A549 (cell line): ENCODE measurements at regions not wholly inside any gene's neighbourhood (a gene's known extent, or its start where the extent isn't known, plus 50 kb on each side); places are given as distances from the start of the nearest gene placed in this dataset.

Source experiments
- ATAC-seq, 2 experiments: fragments of 200-7000 bp in 1 of 2; fragments of >200 bp in 1 of 2; cut with Nextera tagmentation in 1 of 2; cut with Tn5 transposase in 1 of 2; 3 replicates each; pipeline versions ENCODE4 v1.8.0 to v1.9.1; 2018 to 2020; ENCODE audit warnings: mild to moderate bottlenecking in 1 of 2, moderate library complexity in 1 of 2
- CTCF ChIA-PET: fragments of 300-600 bp; sonication (Branson Sonifier 250); formaldehyde crosslinking; extraction: SDS; loops from one replicate; lab custom pipeline; 2021; ENCODE audit warnings: antibody characterized with exemption, inconsistent platforms; lab: Yijun Ruan, JAX
- POLR2A ChIA-PET: fragments of 350-600 bp; formaldehyde crosslinking; extraction: SDS; loops from one replicate; lab custom pipeline; 2021; ENCODE audit warnings: antibody characterized with exemption, inconsistent platforms; lab: Yijun Ruan, JAX
- DNase-seq, 2 experiments: peaks; one replicate each; pipeline versions ENCODE4 v3.0.0 to v3.0.0-alpha.2; 2011 to 2016; ENCODE audit warnings: low read depth in 1 of 2, low spot score in 1 of 2
- FAIRE-seq: peaks from 2 replicates; lab custom pipeline; 2011; peaks lifted over from hg19 to GRCh38; lab: Jason Lieb, UNC
- H3K27ac ChIP-seq, 2 experiments: fragments of >200 bp; sonication (Bioruptor Twin); formaldehyde crosslinking; 3 replicates each; pipeline ENCODE4 v1.5.1; 2016 to 2017
- H3K4me1 ChIP-seq: fragments of >200 bp; sonication (Bioruptor Twin); formaldehyde crosslinking; 3 replicates; pipeline ENCODE4 v1.6.1; 2016
- H3K4me2 ChIP-seq: fragments of >200 bp; sonication (Bioruptor Twin); formaldehyde crosslinking; 3 replicates; pipeline ENCODE4 v1.6.1; 2016
- H3K4me3 ChIP-seq: fragments of >200 bp; sonication (Bioruptor Twin); formaldehyde crosslinking; 3 replicates; pipeline ENCODE4 v1.5.1; 2016
- H3K9me3 ChIP-seq: fragments of >200 bp; sonication (Bioruptor Twin); formaldehyde crosslinking; 3 replicates; pipeline ENCODE4 v1.6.1; 2016
- CBX2 ChIP-seq: fragments of 200-600 bp; sonication (generic); IDR thresholded peaks from 2 replicates; pipeline ENCODE4 v1.6.1; 2016; ENCODE audit warnings: low read depth, mild to moderate bottlenecking, borderline replicate concordance
- EP300 ChIP-seq, 2 experiments: fragments of >200 bp; sonication (Bioruptor Twin); formaldehyde crosslinking; IDR thresholded peaks; 2 replicates in 1 of 2; 3 replicates in 1 of 2; pipeline ENCODE4 v1.6.1; 2016 to 2017
- FOSL2 ChIP-seq, 2 experiments: fragments of 450-650 bp in 1 of 2; fragments of >200 bp in 1 of 2; sonication (Bioruptor Twin) in 1 of 2; formaldehyde crosslinking; IDR thresholded peaks; 2 replicates each; pipeline versions ENCODE4 v1.5.0 to v1.6.1; 2016 to 2020; ENCODE audit warnings: mild to moderate bottlenecking in 1 of 2, moderate library complexity in 1 of 2
- HES2 ChIP-seq: fragments of >200 bp; sonication (Bioruptor Twin); formaldehyde crosslinking; IDR thresholded peaks from 2 replicates; pipeline ENCODE4 v1.6.1; 2016
- HOXB5 ChIP-seq: fragments of 250-450 bp; sonication (Bioruptor Pico); IDR thresholded peaks from 2 replicates; pipeline ENCODE4 v1.5.0; 2020; ENCODE audit warnings: mild to moderate bottlenecking, moderate library complexity
- JUN ChIP-seq, 2 experiments: fragments of >200 bp; sonication (Bioruptor Twin); formaldehyde crosslinking; IDR thresholded peaks; 2 replicates in 1 of 2; 3 replicates in 1 of 2; pipeline ENCODE4 v1.6.1; 2016 to 2017
- KDM1A ChIP-seq: fragments of 200-600 bp; sonication (generic); IDR thresholded peaks from 2 replicates; pipeline ENCODE4 v1.6.1; 2016; ENCODE audit warnings: low read depth, mild to moderate bottlenecking
- MAFK ChIP-seq: fragments of 450-650 bp; IDR thresholded peaks from 2 replicates; pipeline ENCODE4 v1.6.1; 2014; ENCODE audit not compliant: partially characterized antibody
- NR3C1 ChIP-seq: fragments of >200 bp; sonication (Bioruptor Twin); formaldehyde crosslinking; IDR thresholded peaks from 3 replicates; pipeline ENCODE4 v1.6.1; 2017
- RARB ChIP-seq: fragments of 250-450 bp; sonication (Bioruptor Pico); IDR thresholded peaks from 2 replicates; pipeline ENCODE4 v1.8.0; 2021; ENCODE audit warnings: mild to moderate bottlenecking, moderate library complexity
- RCOR1 ChIP-seq: fragments of 150-350 bp; IDR thresholded peaks from 2 replicates; pipeline ENCODE4 v1.6.1; 2014; ENCODE audit warnings: antibody characterized with exemption, low read length, low read depth
- REST ChIP-seq: fragments of 200-600 bp; sonication (generic); IDR thresholded peaks from 2 replicates; pipeline ENCODE4 v1.6.1; 2016; ENCODE audit warnings: antibody characterized with exemption, mild to moderate bottlenecking, moderate library complexity
- SMC3 ChIP-seq: fragments of >200 bp; sonication (Bioruptor Twin); formaldehyde crosslinking; IDR thresholded peaks from 3 replicates; pipeline ENCODE4 v1.6.1; 2018; ENCODE audit warnings: inconsistent platforms
- USF2 ChIP-seq: fragments of 450-650 bp; IDR thresholded peaks from 2 replicates; pipeline ENCODE4 v1.6.1; 2014; ENCODE audit warnings: antibody characterized with exemption
- ZFP36 ChIP-seq: fragments of 450-650 bp; IDR thresholded peaks from 2 replicates; pipeline ENCODE4 v1.6.1; 2014; ENCODE audit warnings: borderline replicate concordance; ENCODE audit not compliant: partially characterized antibody
- WGBS: methylation state at CpG from one replicate; pipeline ENCODE4 v1.1.6; 2017; ENCODE audit errors: missing lambda C conversion rate; 5-methylcytosine and 5-hydroxymethylcytosine counted together
- TF ChIP-seq, protein P1 (sequence below): fragments of 250-450 bp; sonication (Bioruptor Pico); IDR thresholded peaks from 2 replicates; pipeline ENCODE4 v1.5.0; 2020; ENCODE audit warnings: low read depth, mild to moderate bottlenecking, moderate library complexity
- TF ChIP-seq, protein P2 (sequence below): fragments of 150-350 bp; IDR thresholded peaks from 2 replicates; pipeline ENCODE4 v1.6.1; 2014; ENCODE audit warnings: low read depth, mild to moderate bottlenecking, low read length

- TF ChIP-seq, protein P1, sequence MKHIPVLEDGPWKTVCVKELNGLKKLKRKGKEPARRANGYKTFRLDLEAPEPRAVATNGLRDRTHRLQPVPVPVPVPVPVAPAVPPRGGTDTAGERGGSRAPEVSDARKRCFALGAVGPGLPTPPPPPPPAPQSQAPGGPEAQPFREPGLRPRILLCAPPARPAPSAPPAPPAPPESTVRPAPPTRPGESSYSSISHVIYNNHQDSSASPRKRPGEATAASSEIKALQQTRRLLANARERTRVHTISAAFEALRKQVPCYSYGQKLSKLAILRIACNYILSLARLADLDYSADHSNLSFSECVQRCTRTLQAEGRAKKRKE (CRISPR knock-in tag): no peak
- TF ChIP-seq, protein P2, sequence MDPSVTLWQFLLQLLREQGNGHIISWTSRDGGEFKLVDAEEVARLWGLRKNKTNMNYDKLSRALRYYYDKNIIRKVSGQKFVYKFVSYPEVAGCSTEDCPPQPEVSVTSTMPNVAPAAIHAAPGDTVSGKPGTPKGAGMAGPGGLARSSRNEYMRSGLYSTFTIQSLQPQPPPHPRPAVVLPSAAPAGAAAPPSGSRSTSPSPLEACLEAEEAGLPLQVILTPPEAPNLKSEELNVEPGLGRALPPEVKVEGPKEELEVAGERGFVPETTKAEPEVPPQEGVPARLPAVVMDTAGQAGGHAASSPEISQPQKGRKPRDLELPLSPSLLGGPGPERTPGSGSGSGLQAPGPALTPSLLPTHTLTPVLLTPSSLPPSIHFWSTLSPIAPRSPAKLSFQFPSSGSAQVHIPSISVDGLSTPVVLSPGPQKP: no peak
- TF ChIP-seq, all 56 proteins: peak for 0
Measured at GRCh38 chr12:90061809-90062208, 353.2 kb upstream of the ATP2B1 start (continued).

DNA sequence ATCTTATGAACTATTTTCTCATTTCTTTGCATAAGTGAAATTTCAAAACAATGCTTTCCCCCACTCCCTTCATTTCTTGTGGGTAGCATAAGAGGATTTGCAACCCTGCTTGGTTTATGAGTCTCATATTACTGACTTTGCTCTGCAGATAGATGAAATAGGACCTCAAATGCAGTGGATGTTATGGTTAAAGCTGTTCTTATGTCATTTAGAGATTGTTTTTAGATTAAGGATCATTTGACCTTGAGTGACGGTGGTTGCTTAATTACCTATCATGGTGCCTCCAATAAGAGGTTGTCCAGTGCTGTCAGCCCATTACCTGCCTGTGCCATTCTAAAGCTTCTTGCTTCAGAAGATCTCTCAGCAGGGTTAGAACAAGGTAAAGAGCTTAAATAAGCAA, 351.4 kb upstream of the ATP2B1 start:
- FAIRE-seq: no peak
- ChIA-PET CTCF (no interaction called here), POLR2A (no interaction called here)
- no peak for DNase-seq
- Histone ChIP-seq H3K9me3 (no peaks in the 10 kb centered on the region), H3K4me1 (peaks cover 10% of the 10 kb centered on the region; the same call in 2 of the 3 replicates), H3K4me3 (no peak overlapping the region), H3K4me2 (no peak overlapping the region), H3K27ac (no peak overlapping the region)
- 96% methylated on average over 1 of the region's 1 CpG for WGBS
- ATAC-seq: no peak
- TF ChIP-seq NR3C1: no peak

DNA sequence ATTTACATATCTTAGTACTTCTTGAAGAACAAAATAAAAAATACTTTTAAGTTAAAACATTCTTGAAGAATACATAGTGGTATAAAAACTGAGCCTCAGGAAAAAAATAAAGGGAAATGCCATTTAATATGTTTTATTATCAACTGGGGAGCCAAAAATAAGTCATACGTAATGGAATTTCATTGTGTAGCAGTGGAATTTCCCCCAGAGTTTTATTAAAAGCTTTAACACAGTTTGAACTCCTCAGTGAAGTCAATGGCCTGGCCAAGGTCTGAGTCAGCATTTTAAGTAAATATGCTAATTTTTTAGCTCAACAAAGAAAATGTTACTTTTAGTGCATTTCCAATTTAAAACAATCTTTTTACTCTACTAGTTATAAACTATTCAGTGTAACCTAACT, 350.1 kb upstream of the ATP2B1 start:
- 0 out of 6 replicates have a peak, but pooled peaks of 1 of the 2 experiments have one; percentile 39 for ATAC-seq
- CTCF ChIA-PET: no interaction called here

GRCh38 chr12:90055071-90055470, 346.4 kb upstream of the ATP2B1 start:
- no peak for TF ChIP-seq SMC3
- no peak for TF ChIP-seq HES2
- no peak for TF ChIP-seq KDM1A
- no peak for TF ChIP-seq HOXB5 (CRISPR knock-in tag)
- no peak for TF ChIP-seq ZFP36
- no peak for TF ChIP-seq RCOR1
- no peak for TF ChIP-seq RARB
- no peak for TF ChIP-seq JUN (IDR thresholded peaks at IDR 0.05)
- TF ChIP-seq REST: no peak
- no peak for DNase-seq
- POLR2A ChIA-PET: no interaction called here

More for the DNA sequence above, 350.1 kb upstream of the ATP2B1 start:
- POLR2A ChIA-PET: no interaction called here
- no peaks in the 10 kb centered on the region for H3K9me3 ChIP-seq
- no peak for TF ChIP-seq USF2
- no peak for TF ChIP-seq FOSL2 (IDR thresholded peaks at IDR 0.05)
- TF ChIP-seq FOSL2 (CRISPR knock-in tag; IDR thresholded peaks at IDR 0.05): peak; percentile 7; the same call in 1 of the 2 replicates
- TF ChIP-seq CBX2: no peak
- peak; percentile 98 for TF ChIP-seq MAFK
- no peak for TF ChIP-seq EP300 (IDR thresholded peaks at IDR 0.05)
- TF ChIP-seq, all 56 proteins: peak for 2
- H3K4me3 ChIP-seq: no peak overlapping the region
- H3K4me1 ChIP-seq: peaks cover 10% of the 10 kb centered on the region; the same call in 2 of the 3 replicates
- WGBS: 26% methylated on average over 1 of the region's 1 CpG
- H3K27ac ChIP-seq: no peak overlapping the region
- peak overlapping the region; percentile 21; the same call in 1 of the 3 replicates for H3K4me2 ChIP-seq
- FAIRE-seq (no peak), DNase-seq (peak in 1 of 2 experiments; percentile 53)

More at GRCh38 chr12:90055071-90055470, 346.4 kb upstream of the ATP2B1 start:
- no peaks in the 10 kb centered on the region for H3K9me3 ChIP-seq
- no peak for FAIRE-seq
- CTCF ChIA-PET: interaction anchor here (1.0 to 1.3 kb wide), 2 partner anchors 24 to 150 kb away, joined by 3 read pairs; no protein-coding TSS in a partner anchor
- H3K4me2 ChIP-seq: no peak overlapping the region
- ATAC-seq: no peak
- 54% methylated on average over 1 of the region's 1 CpG for WGBS
- peaks cover 10% of the 10 kb centered on the region; the same call in 2 of the 3 replicates for H3K4me1 ChIP-seq
- H3K4me3 ChIP-seq: no peak overlapping the region
- H3K27ac ChIP-seq: no peak overlapping the region
